CD4-positive, alpha-beta T cell treated with Interleukin-17A for 4 hours (primary cell): ENCODE measurements at regions not wholly inside any gene's neighbourhood (a gene's known extent, or its start where the extent isn't known, plus 50 kb on each side); places are given as distances from the start of the nearest gene placed in this dataset.

ENCODE experiments used
- DNase-seq: peaks from one replicate; pipeline ENCODE4 v3.0.0-alpha.2; 2020; ENCODE audit warnings: mixed read lengths

DNA sequence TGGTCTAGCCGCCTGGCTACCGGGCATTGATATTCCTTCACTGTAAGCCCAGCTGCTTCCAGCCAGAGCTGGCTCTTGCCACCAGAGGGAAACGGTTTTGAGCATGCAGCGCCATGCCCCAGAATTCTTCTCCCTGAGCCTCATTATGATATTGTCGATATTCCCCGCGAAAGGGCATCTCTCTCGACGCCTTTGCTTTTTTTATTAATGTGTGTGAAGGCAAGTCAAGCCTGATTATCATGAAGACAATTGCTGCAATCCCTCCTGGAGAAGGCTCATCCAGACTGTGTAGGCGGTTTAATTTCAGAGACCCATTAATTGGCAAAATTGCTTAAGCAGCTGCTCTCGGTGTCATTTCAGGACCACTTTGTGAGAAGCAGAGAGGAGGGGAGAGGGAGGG is 321.2 kb upstream of the TLE3 start:
- DNase-seq: no peak

DNA sequence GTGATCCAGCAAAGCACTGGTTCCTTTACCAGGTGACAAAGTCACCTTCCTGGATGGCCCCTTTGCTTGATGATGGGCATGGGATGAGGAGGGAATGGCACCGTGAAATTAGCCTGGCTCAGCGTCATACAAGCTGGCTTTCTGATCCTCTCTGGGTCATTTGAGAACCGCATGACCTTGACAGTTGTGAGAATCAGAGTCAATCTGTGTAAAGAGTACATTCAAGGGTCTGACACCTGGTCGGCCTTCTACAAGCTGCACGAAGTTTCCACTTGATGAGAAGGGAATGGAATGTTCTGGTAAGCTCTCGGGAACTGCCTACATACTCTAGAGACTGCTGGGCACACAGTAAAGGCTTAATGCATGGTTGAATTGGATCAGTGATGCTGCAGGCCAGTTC is 319.8 kb upstream of the TLE3 start:
- DNase-seq: no peak

DNA sequence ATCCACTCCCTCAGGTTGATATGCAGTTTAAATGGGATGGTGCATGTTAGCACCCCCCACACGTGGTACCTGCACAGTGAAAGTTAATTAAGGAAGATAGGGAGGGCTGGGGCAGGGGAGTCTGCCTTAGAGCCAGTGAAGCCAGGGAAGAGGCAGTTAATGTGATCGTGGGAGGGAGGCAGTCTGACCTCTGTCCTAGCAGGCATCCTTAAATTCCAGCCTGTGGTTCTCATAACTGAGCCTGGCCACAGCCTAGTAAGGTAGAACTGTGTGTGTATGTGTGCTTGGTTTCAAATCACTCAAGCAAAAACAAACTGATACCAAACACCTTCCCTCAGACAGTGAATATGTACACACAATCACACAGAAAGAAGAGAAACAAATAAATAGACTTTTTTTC is 319.1 kb upstream of the TLE3 start:
- no peak for DNase-seq

DNA sequence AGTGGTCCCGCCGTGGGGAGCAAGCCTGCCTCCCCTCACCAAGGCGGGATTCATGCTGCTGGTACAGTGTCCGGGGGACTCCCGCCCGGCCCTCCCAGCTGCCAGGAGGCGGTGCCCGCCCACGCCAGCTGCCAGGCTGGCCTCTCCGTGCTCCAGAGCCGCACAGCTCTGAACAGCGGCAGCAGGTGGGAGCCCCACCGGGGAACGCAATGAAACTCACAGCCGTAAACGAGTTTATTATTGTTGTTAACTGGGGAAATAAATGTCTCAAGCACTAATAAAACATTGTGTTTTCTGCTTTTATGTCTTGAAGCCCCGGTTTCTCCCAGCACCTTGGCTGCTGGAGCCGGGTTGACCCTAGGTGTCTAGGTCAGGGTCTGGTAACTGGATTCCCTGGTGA is 317.7 kb upstream of the TLE3 start:
- DNase-seq: no peak

DNA sequence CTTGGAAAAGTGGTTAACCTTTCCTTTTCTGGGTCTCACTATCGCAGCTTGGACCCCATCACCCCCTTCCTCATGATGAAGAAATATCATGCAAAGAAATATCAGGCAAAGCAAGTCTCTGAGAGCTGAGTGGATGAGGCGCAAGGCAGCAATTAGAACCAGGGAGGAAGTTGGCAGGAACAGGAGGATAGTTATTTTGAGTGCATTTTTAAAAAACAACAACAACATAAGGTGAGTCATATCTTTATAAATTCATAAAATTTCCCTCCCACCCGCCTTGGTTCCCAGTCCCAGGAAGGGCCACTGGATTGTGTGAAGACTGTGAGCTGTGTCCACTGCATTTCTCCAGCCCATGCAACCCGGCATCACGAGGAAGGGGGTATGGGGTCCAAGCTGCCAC is 316.9 kb upstream of the TLE3 start:
- DNase-seq: no peak

- no peak for DNase-seq
Measured at GRCh38 chr15:70412794-70413193, 315.1 kb upstream of the TLE3 start.

- DNase-seq: no peak
Measured at GRCh38 chr15:70411143-70411863, 313.6 kb upstream of the TLE3 start.

- DNase-seq: no peak
Measured at GRCh38 chr15:70410371-70410985, 312.8 kb upstream of the TLE3 start.

DNA sequence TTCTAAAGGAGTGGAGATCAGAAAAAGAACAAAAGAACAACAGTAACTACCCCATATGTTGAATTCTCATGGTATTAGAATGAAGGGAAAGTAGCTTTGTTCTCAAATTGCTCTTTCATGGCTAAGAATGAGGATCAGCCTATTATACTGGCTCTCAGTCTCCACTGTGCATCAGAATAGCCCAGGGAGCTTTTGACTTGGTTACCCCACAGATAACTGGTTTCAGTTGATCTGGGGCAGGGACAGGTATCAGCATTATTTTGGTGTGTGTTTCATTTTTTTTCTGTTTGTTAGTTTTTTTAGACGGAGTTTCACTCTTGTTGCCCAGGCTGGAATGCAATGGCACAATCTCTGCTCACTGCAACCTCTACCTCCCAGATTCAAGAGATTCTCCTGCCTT is 311.7 kb upstream of the TLE3 start:
- DNase-seq: no peak

GRCh38 chr15:70407955-70408354 is 310.2 kb upstream of the TLE3 start:
- DNase-seq: no peak

GRCh38 chr15:70407336-70407670 is 309.6 kb upstream of the TLE3 start:
- DNase-seq: no peak

DNA sequence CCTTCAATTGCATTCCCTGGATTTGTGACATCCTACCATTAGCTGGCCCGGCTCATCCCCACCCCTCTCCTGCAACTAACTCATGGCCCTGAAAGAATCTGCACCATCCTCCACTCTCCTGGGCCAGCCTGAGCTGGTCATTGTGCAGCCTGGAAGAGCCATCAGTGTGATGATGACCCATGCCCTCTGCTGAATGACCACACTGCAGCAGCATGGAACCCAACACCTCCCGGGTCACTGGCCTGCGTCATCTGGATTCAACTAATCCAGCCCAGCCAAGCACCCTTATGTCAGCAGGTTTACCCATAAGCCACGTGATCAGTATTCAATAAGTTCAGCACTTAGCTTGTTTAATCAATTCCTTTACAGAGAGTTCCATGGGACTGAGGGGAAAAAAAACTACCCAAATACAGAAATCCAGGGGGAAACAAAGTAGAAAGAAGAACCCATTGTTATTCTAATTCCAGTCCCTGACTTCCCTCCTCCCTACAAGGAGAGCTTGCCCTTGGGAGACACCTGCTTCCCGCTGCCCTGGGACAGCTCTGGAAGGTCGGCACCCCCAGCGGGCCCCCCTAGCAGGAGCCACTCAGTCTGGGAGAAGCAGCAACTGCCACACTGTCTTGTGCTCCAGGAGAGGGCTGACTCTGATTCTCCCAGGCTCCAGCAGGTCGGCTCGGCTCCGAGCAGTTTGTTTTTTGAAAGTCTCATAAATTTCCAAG is 309.1 kb upstream of the TLE3 start:
- DNase-seq: no peak

DNA sequence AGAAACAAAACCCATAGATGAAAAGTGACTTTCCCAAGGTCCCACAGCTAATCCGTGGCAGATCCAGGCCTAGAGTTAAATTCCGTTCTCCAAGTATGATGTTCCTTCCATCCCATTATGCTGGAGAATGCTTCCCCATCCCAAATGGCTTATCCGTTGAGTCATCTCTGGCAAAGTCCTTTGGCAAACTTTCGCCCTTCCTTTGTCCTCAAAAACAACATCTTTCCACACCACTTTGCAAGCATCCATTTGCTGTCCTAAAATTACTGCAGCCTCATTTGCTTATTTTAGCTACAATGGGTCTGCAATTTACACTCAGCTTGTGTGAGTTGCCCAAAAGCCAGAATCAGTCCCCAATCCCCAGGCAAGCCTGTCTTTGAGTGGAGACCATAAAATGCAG is 304.0 kb upstream of the TLE3 start:
- no peak for DNase-seq

DNA sequence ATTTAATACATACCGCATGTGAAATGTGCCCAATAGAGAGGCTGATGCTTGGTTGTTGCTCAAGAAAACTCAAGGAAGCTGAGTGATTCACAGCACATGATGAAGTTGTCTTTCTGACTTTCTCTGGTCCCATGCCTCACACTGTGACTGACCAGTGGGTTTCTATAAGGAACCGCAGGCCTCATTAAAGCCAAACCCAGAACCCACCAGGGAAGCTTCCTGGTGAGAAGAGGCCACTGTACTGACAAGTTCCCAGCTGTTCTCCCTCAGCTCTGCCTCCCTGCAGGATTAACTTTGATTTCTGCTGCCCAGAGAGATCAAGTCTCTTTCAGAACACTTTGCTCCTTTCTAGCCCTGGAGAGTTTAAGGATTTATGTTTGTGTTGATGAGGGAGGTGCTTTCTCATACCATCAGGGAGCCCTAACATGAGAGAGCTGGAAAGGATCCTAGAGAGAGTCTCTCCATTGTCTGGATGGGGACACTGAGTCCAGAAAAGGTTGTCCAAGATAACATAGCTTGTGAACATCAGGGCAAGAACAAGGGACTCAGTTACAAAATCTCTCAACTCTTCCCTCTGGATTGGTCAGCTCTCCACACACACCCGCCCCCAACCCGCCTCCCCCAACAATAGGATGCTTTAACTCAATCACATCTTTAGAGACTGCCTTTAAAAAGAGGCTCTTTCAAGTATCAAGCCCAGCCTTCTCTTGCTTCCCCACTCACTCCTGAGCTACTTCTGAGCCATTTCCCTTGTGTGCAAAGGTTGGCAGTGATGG is 303.2 kb upstream of the TLE3 start:
- no peak for DNase-seq

GRCh38 chr15:70399204-70399603 is 301.5 kb upstream of the TLE3 start:
- no peak for DNase-seq

GRCh38 chr15:70398694-70399093 is 301.0 kb upstream of the TLE3 start:
- DNase-seq: no peak

DNA sequence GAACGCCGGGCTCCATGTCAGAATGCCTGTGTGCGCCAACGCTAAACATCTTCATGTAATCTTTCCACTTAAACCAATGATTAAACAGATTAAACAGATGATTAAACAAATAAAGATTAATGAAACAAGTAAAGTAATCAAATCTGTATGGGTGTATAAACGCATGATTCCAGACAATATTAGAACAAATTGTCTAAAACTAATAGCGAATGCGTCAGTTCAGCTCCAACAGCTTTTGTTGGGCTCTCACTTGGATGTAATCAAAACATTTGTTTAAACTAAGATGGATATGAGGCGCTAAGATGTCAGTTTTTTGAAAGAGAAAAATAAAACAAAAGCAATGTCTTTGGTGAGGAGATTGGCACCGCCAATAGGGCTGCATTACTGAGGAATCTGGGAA is 299.1 kb upstream of the TLE3 start:
- DNase-seq: no peak

DNA sequence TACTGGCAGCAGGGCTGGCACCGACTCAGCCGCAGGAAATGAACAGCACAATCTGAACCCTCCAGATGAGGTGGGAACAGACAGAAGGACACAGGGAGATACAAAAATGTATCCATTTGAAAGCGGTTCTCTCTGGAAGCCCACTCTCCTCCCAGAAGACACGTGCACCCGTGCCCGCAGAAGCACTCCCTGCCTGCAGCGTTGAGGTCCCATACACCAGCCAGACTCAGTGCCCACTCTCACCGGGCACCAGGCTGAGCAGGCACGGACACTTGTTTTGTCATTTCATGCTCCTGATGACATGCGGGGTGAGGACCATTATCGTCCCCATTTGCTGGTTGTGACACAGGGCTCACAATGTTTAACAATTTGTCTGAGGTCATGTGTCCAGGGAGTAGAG is 297.4 kb upstream of the TLE3 start:
- DNase-seq: no peak

DNA sequence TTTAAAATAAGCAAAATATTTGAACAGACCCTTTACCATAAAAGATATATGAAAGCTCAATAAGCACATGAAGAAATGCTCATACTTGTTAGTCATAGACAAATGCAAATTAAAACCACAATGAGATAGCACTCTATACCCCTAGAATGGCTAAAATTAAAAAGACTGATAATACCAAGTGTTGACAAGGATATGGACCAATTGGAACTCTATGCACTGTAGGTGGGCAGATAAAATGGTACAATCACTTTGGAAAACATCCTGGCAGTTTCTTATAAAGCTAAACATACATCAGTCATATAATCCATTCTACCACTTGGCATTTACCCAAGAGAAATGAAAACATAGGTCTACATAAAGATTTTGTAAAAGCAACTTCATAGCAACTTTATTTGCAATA is 293.0 kb upstream of the TLE3 start:
- DNase-seq: no peak

GRCh38 chr15:70387993-70388392 is 290.3 kb upstream of the TLE3 start:
- DNase-seq: no peak

- no peak for DNase-seq
Measured at GRCh38 chr15:70387081-70387480, 289.4 kb upstream of the TLE3 start.

- DNase-seq: no peak
Measured at GRCh38 chr15:70385711-70386110, 288.0 kb upstream of the TLE3 start.

GRCh38 chr15:70385052-70385451 is 287.3 kb upstream of the TLE3 start:
- DNase-seq: no peak

DNA sequence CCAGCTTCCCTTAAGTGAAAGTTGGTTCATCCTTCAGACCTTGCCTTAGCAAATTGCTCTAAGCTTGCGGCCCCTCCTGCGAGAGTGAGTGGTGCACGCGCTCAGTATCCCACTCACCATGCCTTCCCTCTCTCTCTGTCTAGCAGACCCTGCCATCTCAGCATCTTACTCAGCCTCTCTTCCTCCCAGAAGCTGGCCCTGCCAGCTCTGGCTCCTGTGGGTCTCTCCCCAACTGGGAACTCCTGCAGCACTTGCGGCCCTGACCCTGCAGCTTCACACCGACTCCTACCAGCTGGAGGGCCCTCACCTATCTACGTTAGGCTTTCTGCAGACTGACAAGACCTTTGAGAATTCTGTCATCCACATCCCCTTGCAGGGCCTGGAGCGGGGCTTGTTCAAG is 286.1 kb upstream of the TLE3 start:
- DNase-seq: no peak
